ENCODE measurements at regions not wholly inside any gene's neighbourhood (a gene's known extent, or its start where the extent isn't known, plus 50 kb on each side); places are given as distances from the start of the nearest gene placed in this dataset.

DNA sequence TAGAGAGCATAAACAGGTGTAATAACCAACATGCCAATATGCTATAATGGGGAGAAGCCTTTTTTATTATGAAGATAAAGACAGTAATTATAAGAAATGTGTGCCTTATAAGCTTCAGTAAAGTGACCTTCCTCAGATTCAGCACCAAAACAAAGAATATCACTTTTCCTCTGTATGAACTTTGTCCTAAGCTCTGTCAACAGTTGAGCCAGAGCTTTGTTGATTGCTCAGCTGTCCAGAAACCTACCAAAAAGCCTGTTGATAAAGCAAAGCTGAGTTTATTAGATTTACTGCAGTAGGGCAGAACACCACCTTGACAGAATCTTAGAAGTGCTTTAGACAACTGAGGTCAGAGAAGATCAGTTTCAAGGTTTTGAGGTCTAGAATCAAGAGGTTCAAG lies 635.3 kb downstream of the EDEM1 start:
- in situ Hi-C loops (cut with HindIII; ENCODE audit: extremely low pct_ligation_motif_present, low pct_unique_long_range_greater_than_20kb) (no loop called here), intact Hi-C loops (cut with micrococcal nuclease; ENCODE audit: unreplicated experiment) (no loop called here)
- H4K20me1 ChIP-seq (ENCODE audit: insufficient read depth, low read length) = no peaks in the 10 kb centered on the region
- no peak overlapping the region for H3K4me2 ChIP-seq (ENCODE audit: low read depth, low read length)
- H2AFZ ChIP-seq (ENCODE audit: low read length) = no peak overlapping the region
- H3K36me3 ChIP-seq (replicated peaks in 1 of 2; ENCODE audit: control insufficient read depth in 1 of 2, insufficient read depth in 2 of 2, low read length in 2 of 2) = no peaks in the 10 kb centered on the region
- POLR2A ChIA-PET = no interaction called here
- ATAC-seq (peak; percentile 44; the same call in 1 of the 3 replicates), DNase-seq (ENCODE audit: low spot score) (no peak), FAIRE-seq (no peak)
- no peak overlapping the region for H3K9ac ChIP-seq (ENCODE audit: insufficient read depth, low read depth, low read length)
- peaks cover 36% of the 10 kb centered on the region for H3K9me3 ChIP-seq (ENCODE audit: low read length)
- CTCF ChIA-PET (ENCODE audit: low intra/inter-chr PET ratio, low total read pairs) = no interaction called here
- TF ChIP-seq HNF4A (CRISPR knock-in tag; IDR thresholded peaks at IDR 0.05) (peak; percentile 30; the same call in 1 of the 2 replicates), NFATC3 (CRISPR knock-in tag; IDR thresholded peaks at IDR 0.05) (no peak)
- TF ChIP-seq, protein P1, sequence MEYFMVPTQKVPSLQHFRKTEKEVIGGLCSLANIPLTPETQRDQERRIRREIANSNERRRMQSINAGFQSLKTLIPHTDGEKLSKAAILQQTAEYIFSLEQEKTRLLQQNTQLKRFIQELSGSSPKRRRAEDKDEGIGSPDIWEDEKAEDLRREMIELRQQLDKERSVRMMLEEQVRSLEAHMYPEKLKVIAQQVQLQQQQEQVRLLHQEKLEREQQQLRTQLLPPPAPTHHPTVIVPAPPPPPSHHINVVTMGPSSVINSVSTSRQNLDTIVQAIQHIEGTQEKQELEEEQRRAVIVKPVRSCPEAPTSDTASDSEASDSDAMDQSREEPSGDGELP (IDR thresholded peaks at IDR 0.05; ENCODE audit: borderline replicate concordance, low read depth) = peak; percentile 37; the same call in 1 of the 2 replicates
- no TSS peak for BruUV-seq (replicated peaks)
- no peaks in the 10 kb centered on the region for H3K27me3 ChIP-seq (ENCODE audit: control insufficient read depth in 1 of 2, insufficient read depth in 2 of 2, low read length in 2 of 2)
- H3K79me2 ChIP-seq (ENCODE audit: insufficient read depth, low read length) = no peaks in the 10 kb centered on the region
- H3K27ac ChIP-seq (ENCODE audit: extremely low read length, insufficient read depth, low read length) = no peak overlapping the region
- H3K4me1 ChIP-seq (ENCODE audit: insufficient read depth, low read length) = peaks cover 16% of the 10 kb centered on the region
- H3K4me3 ChIP-seq (replicated peaks in 1 of 3; ENCODE audit: insufficient read depth in 1 of 3, low read depth in 2 of 3, low read length in 3 of 3) = no peak overlapping the region

DNA sequence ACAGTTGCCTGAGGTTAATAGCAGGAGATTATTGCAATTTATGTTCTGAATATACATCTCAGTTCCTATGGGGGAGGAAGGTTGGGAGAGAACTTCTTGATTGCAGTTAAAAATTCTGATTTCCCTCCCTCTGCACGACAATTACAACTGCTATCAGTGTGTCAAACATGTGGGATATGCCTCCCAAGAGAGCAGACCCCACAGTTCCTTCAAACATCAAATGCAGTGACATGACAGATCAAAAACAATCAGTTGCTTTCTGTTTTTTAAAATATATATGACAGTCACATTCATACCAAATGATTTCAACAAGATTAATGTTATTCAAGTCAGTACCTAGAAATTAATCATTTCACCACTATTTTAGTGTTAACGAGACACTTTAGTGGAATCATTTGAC lies 639.0 kb downstream of the EDEM1 start:
- ChIA-PET POLR2A (no interaction called here), CTCF (ENCODE audit: low intra/inter-chr PET ratio, low total read pairs) (no interaction called here)
- H2AFZ ChIP-seq (ENCODE audit: low read length) = no peak overlapping the region
- no peak overlapping the region for H3K4me2 ChIP-seq (ENCODE audit: low read depth, low read length)
- TF ChIP-seq, protein P2, sequence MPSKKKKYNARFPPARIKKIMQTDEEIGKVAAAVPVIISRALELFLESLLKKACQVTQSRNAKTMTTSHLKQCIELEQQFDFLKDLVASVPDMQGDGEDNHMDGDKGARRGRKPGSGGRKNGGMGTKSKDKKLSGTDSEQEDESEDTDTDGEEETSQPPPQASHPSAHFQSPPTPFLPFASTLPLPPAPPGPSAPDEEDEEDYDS (CRISPR knock-in tag; IDR thresholded peaks at IDR 0.05) = no peak
- TF ChIP-seq SP4 (CRISPR knock-in tag; IDR thresholded peaks at IDR 0.05) (no peak), IKZF4 (CRISPR knock-in tag; IDR thresholded peaks at IDR 0.05; ENCODE audit: borderline replicate concordance, low read depth, not compliant biosample characterization) (no peak), ZNF850 (CRISPR knock-in tag; conservative IDR thresholded peaks at IDR 0.05) (no peak), NRL (CRISPR knock-in tag; IDR thresholded peaks at IDR 0.05; ENCODE audit: borderline replicate concordance) (no peak)
- H3K27me3 ChIP-seq (ENCODE audit: control insufficient read depth in 1 of 2, insufficient read depth in 2 of 2, low read length in 2 of 2) = no peaks in the 10 kb centered on the region
- in situ Hi-C loops (cut with HindIII; ENCODE audit: extremely low pct_ligation_motif_present, low pct_unique_long_range_greater_than_20kb) = no loop called here
- H4K20me1 ChIP-seq (ENCODE audit: insufficient read depth, low read length) = no peaks in the 10 kb centered on the region
- H3K4me3 ChIP-seq (replicated peaks in 1 of 3; ENCODE audit: insufficient read depth in 1 of 3, low read depth in 2 of 3, low read length in 3 of 3) = no peak overlapping the region
- intact Hi-C loops (cut with micrococcal nuclease; ENCODE audit: unreplicated experiment) = no loop called here
- H3K9ac ChIP-seq (ENCODE audit: insufficient read depth, low read depth, low read length) = no peak overlapping the region
- no TSS peak for BruUV-seq (replicated peaks)
- 11% methylated on average over 2 of the region's 2 CpGs for WGBS (ENCODE audit: low lambda C conversion rate)
- no peak overlapping the region for H3K27ac ChIP-seq (ENCODE audit: extremely low read length, insufficient read depth, low read length)
- no peaks in the 10 kb centered on the region for H3K36me3 ChIP-seq (replicated peaks in 1 of 2; ENCODE audit: control insufficient read depth in 1 of 2, insufficient read depth in 2 of 2, low read length in 2 of 2)
- DNase-seq (ENCODE audit: low spot score) = no peak
- H3K9me3 ChIP-seq (ENCODE audit: low read length) = peaks cover 64% of the 10 kb centered on the region
- H3K4me1 ChIP-seq (ENCODE audit: insufficient read depth, low read length) = peaks cover 16% of the 10 kb centered on the region
- no peak for FAIRE-seq
- no peak for ATAC-seq
- no peaks in the 10 kb centered on the region for H3K79me2 ChIP-seq (ENCODE audit: insufficient read depth, low read length)
